Daoy (cell line): ENCODE measurements at regions not wholly inside any gene's neighbourhood (a gene's known extent, or its start where the extent isn't known, plus 50 kb on each side); places are given as distances from the start of the nearest gene placed in this dataset.

Source experiments
- DNase-seq: peaks from one replicate; pipeline ENCODE4 v3.0.0-alpha.2; 2015; ENCODE audit warnings: low read depth

DNA sequence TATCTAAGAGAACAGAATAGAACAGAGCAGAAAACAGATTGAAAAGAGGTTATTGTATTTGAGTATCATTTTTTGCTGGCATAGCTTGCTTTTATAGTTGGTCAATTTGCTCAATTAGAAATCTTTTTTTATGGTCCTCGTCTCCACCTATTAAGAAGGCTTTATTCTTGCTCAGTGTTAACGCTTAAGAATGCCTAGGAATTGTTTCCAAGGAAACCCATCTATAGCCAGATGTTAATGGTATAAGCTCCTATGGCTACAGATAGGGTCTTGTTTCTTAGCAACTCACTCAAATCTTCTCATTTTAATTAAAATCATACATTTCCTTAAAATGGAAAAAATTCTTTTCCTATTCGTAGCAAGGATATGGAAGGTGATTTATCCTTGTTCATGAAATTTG, 392.3 kb downstream of the TMEM135 start:
- DNase-seq = no peak

DNA sequence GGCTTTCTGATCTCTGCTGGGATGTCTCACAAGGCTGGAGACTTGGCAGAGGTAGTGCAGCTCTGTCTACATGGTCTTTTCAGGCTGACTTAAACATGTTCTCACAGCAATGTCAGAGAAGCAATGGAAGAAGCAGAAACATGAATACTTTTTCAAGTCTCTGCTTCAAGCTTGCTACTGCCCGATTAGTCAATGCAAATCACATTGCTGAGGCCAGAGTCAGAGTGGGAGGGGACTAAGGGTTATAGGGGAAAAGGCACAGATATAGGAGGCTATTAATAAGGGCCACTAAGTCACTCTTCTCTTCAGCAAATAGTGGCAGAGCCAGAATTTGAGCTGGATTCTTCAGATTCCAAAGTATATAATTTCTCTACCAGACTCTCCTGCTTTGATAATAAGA, 390.5 kb downstream of the TMEM135 start:
- DNase-seq = no peak

DNA sequence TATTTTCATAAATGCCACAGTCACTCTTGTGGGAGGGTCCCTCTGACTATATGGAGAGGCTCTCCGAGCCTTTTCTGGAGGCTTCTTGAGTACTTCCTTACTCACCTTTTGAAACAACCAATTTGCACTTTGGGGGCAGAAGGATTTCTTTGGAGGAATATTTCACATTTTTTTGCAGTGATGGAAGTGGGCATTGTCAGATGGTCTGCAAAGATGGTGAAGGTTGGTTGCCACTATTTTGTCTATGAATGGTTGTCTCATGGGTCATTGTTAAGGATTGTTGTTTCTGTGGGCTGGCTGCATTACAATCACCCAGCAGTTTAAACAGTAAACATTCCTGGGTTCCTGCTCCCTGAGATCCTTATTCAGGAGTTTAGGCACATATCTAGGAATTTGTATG, 388.2 kb downstream of the TMEM135 start:
- no peak for DNase-seq

DNA sequence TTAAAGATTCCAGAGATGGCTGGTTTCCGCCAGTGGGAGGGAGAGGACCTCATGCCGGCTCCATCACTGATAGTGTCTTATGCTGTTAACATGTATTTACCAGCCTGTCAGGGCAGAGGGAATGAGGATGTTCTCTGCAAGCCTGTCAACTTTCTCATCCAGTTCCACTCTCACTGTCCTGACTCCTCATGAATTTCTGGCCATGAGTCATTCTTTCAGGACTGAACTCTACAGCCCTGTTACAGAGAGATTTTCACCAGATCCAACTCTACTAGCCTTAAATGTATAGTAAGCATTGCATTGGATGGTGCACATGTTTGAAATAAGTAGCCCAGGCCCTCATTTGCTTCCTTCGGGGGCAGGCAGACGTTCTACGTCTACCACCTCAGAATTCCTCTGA, 387.7 kb downstream of the TMEM135 start:
- no peak for DNase-seq

DNA sequence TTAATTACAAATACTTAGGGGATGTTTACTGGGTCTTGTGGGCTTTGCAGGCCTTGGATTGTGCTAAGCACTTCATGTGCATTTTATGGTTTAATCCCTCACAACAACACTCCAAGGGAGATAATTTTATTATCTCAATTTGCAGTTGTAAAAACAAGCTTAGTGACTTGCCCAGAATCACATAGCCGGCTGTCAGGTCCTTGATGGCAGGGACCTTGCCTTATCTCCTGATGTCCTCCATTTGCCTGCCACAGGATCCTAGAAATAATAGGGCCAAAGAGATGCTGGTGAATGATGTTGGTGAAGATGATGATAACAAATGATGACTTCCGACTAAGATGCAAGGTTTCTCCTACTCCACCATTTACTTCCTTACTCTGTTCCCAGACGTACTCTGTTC, 385.4 kb downstream of the TMEM135 start:
- DNase-seq = no peak

DNA sequence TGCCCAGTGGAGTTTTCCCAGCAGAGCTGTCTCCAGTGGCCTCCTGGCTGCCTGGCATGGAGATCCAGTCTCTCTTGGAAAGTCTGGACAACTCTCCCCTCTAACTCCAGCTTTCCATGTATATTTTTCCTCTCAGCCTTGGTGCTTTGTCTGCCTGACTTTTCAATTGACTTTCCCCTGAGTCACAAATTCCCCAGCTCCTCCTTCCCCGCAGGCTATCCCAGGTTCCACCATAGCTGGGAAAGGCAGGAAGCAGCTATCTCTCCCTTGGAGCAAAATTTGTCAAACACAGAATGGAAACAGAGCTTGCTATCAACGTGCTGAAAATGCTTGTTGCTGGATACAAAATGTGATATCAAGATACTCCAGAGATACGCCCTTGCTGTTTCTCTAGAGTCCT, 384.8 kb downstream of the TMEM135 start:
- DNase-seq = peak; percentile 28

DNA sequence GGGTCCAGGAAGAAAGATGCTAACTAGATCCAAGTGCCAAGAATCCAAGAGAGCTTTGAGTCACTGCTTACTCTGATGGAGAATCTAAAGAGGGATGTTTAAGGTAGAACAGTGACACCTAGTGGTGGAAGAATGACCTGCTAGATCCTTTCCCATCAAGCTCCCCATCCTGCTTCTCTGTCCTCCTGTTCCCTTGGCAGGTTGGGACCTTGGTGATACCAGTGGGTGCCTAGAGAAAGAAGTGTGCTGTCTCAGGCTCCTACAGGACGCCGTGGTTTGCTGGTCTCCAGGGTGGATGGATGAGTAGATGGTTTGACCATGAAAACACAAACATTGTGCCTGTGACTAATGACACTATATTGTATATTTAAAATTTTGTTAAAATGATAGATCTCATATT, 383.7 kb downstream of the TMEM135 start:
- DNase-seq = peak; percentile 58

DNA sequence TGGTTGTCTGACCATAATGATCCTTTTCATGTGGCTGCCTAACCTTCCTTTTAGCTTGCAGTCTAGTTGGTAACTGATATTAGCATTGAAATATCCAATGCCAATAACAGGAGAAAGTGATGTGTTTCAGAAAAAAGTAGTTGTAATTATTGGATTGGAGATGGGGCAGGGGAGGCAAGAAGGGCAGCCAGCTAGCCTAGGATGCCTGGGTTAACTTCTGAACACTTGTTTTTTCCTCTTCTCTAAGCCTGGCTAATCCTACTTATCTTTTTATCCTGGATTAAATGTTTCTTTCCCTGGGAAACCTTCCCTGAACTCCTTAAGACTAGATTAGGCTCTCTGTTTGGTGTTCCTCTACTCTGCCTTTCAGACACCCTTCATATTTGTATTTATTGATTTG, 380.2 kb downstream of the TMEM135 start:
- no peak for DNase-seq

DNA sequence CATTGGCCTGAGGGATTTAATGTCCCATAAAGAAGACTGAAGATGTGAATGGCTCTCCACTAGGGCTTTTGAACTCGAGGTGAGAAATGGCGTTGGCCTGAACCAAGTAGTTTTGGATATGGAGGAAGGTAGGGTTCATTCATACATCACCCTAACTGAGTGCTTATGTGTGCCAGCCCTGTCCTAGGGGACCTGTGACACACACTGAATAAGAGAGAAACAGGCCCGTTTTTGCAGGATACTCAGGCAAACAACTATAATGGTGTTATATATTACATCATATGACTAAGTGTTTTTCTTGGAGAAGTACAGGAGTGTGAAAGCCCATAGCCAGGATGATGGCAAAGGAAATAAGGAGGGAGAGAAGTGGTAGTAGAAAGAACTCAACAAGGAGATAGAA, 368.1 kb downstream of the TMEM135 start:
- no peak for DNase-seq

DNA sequence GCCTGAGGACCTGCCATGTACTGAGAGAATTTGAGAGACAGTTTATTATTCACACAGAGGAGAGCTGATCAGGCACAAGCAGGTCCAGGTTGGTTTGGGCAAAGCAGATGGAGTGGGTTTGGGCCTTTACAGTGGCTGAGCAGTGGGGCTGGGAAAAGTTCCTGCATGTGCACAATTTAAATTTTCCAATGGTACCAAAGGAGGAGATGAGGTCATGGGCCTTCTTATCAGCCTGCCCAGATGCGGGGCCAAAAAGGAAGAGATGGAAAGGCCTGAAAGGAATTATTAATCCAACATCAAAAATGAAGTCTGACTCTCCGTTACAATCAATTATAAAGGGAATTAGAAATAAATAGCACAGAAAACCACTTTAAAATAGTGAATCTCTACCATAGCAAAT, 367.6 kb downstream of the TMEM135 start:
- no peak for DNase-seq

DNA sequence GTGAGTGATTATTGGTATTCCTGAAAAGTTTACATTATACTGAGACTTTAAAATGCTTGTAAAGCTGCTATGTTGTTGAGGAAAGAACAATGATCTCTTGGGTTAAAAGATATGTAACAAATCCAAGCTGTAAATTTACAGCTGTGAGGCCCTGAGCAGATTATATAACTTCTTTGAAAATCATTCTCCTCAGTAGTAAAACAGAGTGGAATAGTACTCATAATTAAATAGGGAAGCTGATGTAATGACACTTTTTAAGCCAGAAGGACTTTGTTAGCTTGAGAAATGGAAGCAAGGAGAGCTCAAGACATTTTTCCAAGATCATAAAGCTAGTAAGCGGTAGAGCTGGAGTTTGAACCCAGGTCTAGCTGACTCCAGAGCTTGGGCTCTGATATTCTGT, 363.9 kb downstream of the TMEM135 start:
- DNase-seq = no peak

DNA sequence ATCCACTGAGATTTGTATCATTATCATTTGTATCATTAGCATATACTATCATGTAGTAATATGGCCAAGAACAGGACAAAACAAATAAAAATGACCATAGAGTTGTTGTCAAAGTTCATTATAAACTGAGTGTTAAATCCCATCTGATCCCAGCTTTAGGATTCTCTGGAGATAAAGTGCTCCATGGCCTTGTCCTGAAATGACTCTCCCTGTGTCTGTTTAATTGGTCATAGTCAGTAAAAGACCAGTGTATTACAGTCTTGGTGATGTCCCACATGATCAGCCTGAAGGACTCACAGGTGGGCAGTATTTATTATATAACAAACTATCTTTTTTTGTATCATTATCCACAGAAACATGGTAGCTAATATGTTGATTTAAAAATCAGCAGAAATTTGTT, 361.6 kb downstream of the TMEM135 start:
- no peak for DNase-seq

DNA sequence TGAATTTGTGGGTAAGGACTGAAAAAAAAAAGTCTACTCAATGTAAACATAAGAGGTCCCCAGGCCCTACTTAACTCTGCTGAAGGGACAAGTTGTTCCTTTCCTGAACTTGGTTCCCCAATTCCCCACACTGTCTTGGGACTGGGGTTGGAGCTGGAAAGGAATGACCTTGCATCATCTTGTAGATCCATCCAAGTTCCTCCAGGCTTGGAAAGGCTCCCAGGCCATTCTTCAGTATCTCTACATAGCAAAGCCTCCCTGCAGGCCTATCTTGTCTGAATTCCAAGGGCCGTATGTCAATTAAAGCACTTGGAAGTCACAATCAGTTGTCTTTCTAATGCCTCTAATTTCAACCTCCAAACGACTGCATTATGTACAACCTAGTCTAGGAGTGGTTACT, 361.2 kb downstream of the TMEM135 start:
- no peak for DNase-seq

DNA sequence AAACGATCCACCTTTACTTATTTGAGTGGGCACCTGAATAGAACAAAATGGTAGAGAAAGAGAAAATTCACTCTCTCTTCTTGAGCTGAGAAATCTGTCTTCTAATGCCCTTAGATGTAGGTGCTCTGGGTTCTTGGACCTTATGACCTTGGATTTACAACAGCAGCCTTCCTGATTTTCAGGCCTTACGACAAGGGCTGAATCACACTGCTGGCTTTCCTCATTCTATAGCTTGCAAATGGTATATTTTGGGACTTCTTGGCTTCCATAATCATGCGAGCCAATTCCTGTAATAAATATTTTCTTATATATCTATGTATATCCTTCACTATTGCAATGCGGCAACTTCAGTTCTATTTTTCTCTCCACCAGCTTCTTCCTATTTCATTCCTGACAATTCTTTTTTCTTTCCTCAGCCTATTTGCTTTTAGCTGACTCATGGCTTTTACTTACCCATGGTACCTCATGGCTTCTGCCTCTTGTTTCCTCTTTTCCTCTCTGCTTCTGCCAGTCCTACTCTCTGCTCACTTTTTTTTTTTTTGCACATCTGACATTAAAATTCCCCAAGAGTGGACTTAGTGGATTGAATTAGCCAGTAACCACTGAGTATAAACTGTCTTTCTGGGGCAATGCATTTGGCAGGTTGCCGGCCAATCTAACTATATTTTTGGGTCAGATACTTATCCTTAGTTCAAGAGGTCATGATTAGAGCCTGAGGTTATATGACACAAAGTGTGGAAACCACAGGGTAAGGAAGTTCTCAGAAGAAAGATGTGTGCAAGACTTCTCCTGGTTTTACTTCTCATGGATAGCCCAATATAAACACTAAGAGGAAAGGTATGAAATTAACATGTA, 359.5 kb downstream of the TMEM135 start:
- no peak for DNase-seq

DNA sequence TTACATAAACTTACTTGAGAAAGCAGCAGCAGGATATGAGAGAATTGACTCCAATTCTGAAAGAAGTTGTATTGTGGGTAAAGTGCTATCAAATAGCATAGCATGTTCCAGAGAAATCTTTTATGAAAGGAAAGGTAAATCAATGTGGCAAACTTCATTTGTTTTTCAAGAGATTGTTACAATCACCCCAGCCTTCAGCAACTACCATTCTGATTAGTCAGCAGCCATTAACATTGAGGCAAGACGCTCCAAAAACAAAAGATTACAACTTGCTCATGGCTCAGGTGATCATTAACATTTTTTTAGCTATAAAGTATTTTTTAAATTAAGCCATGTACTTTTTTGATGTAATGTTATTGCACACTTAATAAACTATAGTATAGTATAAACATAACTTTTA, 357.2 kb downstream of the TMEM135 start:
- no peak for DNase-seq

DNA sequence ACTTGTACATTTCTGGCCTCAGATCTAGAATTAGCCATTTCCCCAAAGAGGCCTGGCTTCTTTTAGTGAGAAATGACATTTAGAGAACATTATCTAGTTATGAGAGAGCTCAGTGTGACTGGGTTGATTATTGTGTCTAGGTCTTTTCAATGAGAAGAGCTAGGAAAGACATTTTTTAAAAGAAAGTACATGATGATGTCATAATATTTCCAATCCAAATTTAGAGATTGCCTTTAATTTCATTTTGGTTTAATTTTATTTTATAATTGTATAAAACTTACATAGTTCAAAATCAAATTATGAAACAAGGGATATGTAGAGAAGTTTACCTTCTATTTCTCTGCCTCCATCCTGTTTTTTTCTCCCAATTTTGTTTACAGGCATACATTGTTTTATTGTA, 354.9 kb downstream of the TMEM135 start:
- DNase-seq = no peak

DNA sequence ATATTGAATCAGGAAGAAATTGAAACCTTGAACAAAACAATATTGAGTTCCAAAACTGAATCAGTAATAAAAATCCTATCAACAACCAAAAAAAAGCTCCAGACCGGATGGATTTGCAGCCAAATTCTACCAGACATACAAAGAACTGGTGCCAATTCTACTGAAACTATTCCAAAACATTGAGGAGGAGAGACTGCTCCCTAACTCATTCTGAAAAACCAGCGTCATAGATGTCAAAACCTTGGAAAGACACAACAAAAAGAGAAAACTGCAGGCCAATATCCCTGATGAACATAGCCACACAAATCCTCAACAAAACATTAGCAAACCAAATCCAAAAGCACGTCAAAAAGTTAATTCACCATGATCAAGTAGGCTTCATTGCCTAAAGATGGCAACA, 353.8 kb downstream of the TMEM135 start:
- no peak for DNase-seq

DNA sequence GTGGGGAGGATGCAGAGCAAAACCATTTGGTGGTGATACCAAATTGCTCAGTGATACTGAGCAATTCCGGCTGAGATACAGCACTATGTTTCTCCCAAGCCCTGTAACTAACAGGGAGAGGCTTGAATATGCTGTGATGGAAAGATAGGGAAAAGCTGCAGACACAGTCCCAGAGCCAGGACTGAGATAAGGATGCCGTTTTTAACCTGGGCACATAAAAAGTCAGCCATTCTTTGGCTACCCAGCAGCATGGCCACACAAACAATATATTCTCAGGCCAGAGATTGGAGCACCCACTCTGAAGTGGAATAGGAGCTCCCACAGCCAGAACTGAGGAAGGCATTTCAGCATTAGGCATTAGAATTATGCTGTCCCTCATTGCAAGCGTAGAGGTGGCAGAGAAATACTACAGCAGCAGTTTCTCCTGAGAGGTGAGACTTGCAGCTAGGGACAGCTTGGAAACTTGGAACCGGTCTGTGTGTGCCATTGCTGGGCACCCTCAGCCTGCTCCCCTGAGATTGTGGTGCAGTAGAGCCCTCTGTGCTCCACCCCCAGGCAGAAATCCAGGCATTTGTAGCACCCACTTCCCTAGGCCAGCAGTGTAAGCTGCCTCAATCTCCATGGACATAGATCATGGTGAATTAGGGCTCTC, 346.5 kb downstream of the TMEM135 start:
- DNase-seq = no peak

DNA sequence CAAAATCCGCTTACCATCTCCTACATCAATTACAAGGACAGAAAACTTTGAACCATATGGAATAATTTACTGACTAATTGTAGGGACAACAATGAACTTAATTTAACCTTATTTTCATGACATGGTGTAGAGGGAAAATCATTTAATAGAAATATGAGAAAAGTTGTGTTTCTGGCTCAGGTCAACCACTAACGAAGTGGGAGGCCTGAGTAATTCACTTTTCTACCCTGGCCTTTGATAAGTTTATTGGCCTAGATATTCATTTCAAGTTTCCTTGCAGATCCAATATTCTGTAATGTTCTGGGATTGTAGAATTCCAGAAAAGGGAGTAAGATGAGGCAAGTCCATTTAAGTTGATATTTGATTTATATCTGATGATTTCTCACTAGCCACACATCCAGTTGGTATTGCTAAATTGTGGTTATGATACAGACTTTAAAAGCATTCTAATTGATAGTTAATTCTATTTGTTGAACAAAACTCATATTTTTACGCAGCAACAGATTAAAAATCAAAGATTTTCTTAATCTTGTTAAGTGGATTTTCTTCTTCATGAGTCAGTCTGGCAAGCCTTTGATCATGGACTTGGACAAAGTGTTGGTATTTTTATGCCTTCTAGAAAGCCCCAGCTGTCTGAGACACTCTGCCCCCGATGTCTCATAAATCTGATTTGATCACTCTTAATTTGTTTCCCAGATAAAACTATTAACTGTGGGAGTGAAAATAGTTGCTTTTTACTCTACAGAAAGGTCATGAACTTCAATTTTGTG, 336.5 kb downstream of the TMEM135 start:
- DNase-seq = no peak
